ENCODE measurements at regions not wholly inside any gene's neighbourhood (a gene's known extent, or its start where the extent isn't known, plus 50 kb on each side); places are given as distances from the start of the nearest gene placed in this dataset.
"Not testable (repeated sequence)": the region's sequence is repeated elsewhere in the genome, so short reads cannot be mapped to it uniquely, and the experiment has no call there.

DNA sequence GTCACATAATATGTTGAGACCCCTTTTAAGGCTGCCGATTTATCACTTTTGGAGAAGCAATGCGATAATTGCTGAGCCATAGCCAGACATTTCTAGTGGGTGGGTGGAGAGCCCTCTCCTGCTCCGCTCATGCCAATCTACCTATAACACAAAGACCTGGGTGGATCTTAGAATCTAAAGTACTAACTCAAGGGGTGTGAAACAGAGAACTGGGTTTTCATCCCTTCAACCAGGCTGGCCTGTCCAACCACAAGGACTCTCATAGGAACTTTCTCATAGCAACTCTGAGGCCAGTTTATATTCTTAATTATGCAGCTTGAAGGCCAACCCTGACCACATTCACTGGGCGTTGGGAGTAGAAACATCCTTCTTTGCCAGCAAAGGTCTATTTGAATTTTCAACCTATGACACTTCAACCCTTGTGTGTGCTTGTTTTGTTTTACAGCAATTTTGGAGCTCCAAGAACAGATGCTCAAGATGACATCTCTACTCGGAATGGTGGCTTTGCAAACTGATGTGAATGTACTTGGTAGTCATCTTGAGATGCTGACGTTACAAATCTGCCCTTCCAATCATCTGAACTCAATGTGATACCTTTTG lies 1198.2 kb upstream of the AUTS2 start:
- no peak for DNase-seq (ENCODE audit: low read depth)

DNA sequence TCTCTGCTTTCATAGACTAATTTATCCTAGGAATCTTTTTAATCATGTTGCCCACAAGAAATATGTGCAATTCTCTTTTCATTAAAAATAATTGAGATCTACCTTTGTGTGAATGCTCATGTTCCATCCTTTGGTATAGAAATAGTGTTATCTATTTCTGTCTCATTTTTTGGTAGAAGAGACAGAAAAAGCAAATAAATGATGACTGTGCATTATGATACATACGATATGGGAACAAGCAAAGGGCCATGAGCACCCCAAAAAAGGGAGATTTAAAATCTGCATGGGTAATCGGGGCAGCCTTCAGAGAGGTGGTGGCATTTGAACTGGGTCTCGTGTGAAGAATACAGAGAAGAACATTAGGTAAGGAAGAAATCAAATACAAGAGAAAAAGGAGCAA lies 1197.5 kb upstream of the AUTS2 start:
- no peak for DNase-seq (ENCODE audit: low read depth)

GRCh38 chr7:68401313-68401712 lies 1197.0 kb upstream of the AUTS2 start:
- no peak for DNase-seq (ENCODE audit: low read depth)

DNA sequence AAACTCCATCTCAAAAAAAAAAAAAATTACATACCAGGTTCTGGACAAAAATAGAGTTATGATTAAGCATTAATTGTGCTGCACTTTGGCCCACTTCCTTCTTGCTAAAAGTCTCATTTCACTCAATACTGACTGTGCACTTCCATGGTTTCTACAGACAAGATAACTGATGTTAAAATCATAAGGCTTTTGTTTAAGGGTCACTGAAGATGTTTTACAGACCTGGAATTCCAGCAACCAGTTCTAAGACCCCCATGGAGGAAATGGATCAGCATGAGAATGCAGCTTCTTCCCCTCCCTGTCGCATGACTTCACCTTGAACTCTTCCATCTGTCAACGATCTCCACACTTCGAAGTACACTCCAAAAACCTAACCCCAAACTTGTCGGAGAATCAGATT lies 1191.8 kb upstream of the AUTS2 start:
- no peak for DNase-seq (ENCODE audit: low read depth)

DNA sequence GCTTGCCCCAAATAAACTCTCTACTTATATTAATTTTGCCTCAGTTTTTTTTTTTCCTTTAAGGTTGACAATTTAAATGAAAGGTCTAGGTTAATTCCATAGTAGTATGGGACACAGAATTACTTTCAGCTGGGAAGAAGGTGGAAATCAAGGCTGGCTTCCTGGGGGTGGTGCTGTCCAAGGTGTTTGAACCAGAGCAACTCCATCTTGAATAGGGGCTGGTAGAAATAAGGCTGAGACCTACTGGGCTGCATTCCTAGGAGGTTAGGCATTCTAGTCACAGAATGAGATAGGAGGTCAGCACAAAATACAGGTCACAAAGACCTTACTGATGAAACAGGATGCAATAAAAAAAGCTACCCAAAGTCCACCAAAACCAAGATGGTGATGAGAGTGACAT lies 1190.8 kb upstream of the AUTS2 start:
- no peak for DNase-seq (ENCODE audit: low read depth)

- no peak for DNase-seq (ENCODE audit: low read depth)
Observed at GRCh38 chr7:68408873-68409272, 1189.4 kb upstream of the AUTS2 start.

DNA sequence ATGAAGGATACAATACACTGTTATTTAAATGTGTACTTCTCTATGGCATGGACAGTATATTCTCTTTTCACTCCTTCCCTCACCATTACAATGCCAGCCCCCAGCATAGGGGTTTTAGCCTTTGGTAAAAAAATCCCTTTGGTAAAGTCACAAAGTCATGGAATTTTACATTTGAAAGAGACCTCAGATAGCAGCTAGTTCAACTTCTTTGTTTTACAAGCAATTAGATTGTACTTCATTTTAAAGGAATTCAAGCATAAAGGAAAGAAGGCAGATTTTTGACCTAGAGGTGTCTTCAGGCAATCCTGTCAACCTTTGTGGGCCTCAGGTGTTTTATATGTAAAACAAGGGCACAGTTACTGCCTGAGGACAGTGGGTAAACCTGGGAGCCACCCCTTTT lies 1188.4 kb upstream of the AUTS2 start:
- no peak for DNase-seq (ENCODE audit: low read depth)

- DNase-seq (ENCODE audit: low read depth), result not testable (repeated sequence)
Observed at GRCh38 chr7:68410693-68411092, 1187.6 kb upstream of the AUTS2 start.

GRCh38 chr7:68411742-68412141 lies 1186.5 kb upstream of the AUTS2 start:
- no peak for DNase-seq (ENCODE audit: low read depth)

DNA sequence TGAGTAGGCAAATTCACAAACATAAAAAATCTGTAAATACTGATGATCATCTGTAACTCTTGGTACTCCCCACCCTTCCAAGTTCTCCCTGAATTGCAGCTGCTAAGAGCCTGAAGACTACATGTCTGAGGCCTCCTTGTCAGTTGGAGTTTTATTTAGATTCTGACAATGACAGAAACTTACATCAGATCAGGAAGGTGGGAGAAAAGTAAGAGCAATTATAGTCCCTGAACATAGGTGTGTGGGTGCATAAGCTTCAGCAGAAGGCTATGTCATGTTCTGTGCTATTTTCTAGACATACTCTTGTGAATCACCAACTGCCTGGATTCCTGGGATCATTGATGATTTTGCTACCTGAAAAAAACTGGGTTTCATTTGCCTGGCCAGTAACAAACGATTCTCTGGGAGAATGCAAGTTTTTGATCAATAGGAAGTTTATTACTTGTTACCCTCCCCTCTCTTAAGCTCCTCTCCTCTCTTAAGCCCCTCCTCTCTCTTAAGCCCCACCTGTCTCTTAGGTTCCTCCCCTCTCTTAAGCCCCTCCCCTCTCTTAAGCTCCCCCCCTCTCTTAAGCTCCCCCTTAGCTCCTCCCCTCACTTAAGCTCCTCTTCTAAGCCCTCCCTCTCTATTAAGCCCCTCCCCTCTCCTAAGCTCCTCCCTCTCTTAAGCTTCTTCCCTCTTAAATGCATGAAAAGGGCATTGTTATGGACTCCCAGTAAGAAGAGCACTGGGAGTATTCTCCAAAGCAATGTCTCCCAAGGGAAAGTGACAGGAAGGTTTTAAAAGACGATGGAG lies 1183.4 kb upstream of the AUTS2 start:
- DNase-seq (ENCODE audit: low read depth), result no peak

DNA sequence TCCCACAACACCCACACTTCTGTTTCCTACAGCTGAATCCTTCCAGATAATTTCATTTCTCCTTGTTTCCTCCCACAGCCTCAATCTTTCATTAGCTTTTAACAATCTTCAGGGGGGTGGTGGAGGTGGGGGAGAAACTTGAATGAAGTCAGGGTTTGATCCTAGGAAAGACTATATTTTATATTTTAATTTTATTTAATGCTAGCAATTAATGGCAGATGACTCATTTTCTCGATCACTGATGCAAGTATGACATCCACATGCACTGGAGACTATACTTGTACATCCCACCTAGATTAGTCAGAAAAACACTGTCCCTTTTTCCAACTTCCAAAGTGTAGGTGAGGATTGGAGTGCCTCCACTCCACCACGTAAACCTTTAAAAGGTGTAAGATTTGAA lies 1181.3 kb upstream of the AUTS2 start:
- no peak for DNase-seq (ENCODE audit: low read depth)

DNA sequence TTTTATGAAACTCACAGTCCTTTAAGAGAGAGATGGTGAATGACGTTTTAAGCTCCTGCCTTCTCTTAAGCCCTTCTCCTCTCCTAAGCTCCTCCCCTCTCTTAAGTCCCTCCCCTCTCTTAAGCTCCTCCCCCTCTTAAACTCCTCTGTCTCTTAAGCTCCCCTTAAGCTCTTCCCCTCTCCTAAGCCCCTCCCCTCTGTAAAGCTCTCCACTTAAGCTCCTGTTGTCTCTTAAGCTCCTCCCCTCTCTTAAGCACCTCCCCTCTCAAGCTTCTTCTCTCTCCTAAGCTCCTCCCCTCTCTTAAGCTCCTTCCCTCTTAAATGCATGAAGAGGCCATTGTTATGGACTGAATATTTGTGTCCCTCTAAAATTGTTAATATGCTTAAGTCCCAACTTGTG lies 1180.6 kb upstream of the AUTS2 start:
- DNase-seq (ENCODE audit: low read depth), result no peak

DNA sequence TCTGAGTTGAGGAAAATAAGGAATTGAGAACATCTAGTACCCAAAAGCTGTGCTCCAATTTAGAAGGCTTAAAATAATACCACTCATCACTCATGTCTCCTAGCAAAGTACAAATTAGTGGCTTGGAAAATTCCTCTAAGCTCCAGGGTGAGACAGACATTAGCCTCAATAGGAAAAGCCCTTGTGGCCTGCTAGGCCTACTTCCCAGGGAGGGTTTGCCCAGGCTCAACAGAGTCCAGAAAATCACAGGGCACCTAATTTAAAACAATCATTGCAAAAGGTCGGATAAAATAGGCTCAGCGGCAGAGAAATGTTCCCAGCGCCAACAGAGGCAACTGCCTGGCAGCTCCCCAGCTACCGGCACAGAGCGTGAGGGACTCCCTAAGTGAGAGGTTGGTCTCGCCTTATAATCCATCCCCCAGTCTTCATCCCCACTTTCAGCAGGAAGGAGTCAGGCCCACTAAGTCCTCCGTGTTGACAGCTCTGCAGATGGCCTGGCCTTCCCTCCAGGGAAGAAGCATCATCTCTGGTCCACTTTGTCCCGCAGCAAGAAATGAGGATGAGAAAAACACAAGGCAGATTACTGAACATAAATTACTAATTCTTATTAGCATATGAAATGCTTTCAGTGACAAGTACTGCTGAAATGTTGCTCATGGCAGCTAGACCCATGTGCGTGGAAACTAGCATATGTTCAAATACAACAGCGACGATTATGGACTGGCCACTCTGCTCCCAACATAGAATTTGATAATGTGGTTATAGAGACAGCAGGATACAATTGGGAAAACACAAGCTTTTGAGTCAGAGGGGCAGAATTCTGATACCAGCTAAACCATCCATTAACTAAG lies 1177.7 kb upstream of the AUTS2 start:
- DNase-seq (ENCODE audit: low read depth), result no peak

- no peak for DNase-seq (ENCODE audit: low read depth)
Observed at GRCh38 chr7:68421712-68422111, 1176.6 kb upstream of the AUTS2 start.

DNA sequence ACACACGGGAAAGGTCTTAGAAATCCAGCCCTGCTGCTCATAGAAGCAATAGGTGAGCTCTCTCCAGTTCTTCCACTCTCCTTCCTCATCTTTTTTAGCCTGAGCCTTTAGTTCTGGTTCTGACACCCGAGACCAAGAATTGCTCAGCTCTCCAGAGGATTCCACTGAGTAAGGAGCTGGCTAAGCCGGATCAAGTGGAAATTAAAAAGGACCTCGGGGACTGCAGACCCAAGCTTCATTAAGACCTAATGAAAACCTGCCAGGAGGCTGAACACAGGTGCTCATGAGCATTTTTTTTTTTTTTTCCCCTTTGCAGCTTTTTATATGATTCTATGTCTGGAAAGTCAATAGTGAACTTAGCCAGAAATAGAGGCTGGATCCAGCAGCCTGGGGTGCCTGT lies 1176.0 kb upstream of the AUTS2 start:
- DNase-seq (ENCODE audit: low read depth), result no peak

DNA sequence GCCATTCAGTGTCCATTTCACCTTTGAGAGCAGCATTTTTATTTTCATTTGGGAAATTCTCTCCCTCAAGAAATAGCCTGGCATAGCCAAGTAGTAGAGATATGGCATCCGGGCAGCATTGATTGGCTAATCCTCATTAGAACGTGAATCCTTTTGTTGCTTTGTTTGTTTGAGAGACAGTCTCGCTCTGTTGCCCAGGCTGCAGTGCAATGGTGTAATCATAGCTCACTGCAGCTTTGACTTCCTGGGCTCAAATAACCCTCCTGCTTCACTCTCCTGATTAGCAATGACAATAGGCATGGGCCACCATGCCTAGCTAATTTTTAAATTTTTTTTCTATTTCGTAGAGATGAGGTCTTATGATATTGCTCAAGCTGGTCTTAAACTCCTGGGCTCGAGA lies 1174.9 kb upstream of the AUTS2 start:
- no peak for DNase-seq (ENCODE audit: low read depth)

DNA sequence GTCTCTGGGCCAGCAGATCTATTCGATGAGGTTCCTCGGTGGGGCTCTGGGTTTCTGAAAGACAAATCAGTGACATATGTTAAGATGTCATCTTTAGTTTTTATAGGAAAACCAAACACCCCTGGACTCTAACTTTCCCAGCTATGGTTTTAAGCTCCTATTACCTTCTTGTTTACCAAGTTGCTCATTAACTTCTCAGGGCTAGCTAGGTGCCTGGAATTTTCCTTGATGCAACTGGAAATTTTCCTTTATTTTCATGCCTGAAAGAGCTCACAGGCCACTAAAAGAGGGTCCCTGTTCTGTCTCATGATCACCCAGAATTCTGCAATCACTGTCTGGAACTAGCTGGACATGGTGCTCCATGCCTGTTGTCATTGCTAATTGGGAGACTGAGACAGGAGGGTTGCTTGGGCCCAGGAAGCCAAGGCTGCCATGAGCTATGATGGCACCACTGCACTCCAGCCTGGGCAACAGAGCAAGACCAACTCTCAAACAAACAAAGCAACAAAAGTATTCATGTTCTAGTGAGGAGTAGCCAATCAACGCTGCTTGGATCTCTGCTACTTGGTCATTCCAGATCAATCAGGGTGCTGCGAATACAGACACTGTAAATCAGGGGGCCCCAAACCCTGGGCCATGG lies 1173.5 kb upstream of the AUTS2 start:
- no peak for DNase-seq (ENCODE audit: low read depth)

DNA sequence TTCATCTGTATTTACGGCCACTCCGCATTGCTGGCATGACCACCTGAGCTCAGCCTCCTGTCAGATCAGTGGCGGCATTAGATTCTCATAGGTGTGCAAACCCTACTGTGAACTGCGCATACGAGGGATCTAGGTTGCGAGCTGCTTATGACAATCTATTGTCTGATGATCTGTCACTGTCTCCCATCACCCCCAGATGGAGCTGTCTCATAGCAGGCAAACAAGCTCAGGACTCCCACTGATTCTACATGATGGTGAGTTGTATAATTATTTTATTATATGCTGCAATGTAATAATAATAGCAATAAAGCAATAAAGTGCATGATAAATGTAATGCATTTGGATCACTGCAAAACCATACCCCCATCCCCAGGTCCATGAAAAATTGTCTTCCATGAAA lies 1172.9 kb upstream of the AUTS2 start:
- DNase-seq (ENCODE audit: low read depth), result no peak

GRCh38 chr7:68429411-68430117 lies 1168.7 kb upstream of the AUTS2 start:
- DNase-seq (ENCODE audit: low read depth), result no peak

DNA sequence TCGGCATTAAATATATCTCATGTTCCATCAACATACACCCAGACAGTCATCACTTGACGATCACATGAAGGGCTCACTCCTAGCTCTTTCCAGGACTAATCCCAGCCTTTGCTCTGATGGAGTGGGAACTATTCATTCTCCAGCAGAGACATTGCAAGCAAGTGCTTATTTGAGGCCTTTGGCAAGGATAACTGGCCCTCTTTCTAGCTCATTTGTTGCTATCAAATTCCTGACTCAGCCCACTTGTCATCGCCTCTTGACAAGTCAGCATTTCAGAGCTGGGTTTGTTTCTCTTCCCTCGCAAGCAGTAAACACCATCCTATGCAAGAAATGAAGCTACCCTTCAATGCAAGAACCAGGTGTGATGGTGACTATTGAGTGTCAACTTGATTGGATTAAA lies 1165.7 kb upstream of the AUTS2 start:
- DNase-seq (ENCODE audit: low read depth), result no peak

DNA sequence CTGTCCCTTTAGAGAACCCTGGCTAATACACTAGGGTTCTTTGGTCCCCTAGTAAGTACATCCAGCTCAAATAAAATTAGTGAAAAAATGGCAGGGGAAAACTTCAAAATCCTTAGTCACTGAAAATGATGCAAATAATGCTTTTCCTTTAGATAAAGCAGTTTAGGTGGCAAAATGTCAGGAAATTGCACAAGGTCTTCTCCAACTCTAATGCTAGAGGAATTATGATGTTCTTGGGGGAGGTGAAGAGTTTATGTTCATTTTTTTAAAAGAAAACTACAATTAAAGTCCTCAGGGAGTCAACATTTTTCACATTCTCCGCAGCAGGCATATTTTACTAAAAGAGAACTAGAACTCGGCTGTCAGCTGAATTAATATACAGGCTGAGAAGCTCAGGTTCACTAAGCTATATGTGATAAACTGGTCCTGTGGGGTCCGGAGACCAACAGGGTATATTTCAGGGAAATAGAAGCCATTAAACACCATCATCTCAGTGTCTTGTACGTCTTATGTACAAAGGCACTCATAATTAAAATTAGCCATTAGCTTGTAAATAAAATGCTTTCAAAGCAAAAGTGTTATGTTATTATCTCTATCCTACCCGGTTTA lies 1164.7 kb upstream of the AUTS2 start:
- no peak for DNase-seq (ENCODE audit: low read depth)

DNA sequence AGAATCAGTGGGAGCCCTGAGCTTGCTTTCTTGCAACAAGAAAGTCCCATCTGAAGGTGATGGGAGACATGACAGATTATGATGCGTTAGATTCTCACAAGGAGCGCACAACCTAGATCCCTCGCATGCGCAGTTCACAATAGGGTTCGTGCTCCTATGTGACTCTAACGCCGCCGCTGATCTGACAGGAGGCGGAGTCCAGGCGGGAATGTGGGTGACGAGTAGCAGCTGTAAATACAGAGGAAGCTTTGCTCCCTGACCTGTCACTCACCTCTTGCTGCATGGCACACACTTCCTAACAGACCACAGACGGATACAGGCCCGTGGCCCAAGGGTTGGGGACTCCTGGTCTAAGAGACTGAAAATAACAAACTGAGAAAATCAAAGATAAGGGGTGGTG lies 1163.4 kb upstream of the AUTS2 start:
- DNase-seq (ENCODE audit: low read depth), result no peak

Measured in fibroblast of gingiva (primary cell).